ENCODE measurements at regions not wholly inside any gene's neighbourhood (a gene's known extent, or its start where the extent isn't known, plus 50 kb on each side); places are given as distances from the start of the nearest gene placed in this dataset.

DNA sequence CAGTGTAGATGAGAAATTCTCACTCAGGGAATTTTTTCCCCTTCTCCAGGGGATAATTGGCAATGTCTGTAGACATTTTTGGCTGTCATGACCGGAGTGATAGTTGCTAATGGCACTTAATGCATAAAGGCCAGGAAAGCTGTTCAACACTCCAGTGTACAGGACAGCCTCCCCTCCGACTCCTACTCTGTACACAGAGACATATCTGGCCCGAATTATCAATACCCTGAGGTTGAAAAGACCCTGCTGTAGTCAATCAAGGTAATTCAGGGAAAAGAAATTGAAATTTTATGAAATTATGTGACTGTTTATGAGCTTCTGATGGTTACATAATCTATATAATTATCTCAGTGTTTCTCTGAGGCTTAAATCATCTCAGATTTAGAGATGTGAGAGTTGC, 720.7 kb downstream of the OLFM4 start:
- no TSS peak for BruUV-seq (replicated peaks)
- H3K9me3 ChIP-seq (ENCODE audit: low read depth, low read length, poor library complexity, severe bottlenecking) = no peaks in the 10 kb centered on the region
- no peak for TF ChIP-seq EZH2 (IDR thresholded peaks at IDR 0.05; ENCODE audit: borderline replicate concordance, low read depth, low read length, poor library complexity, severe bottlenecking)
- TF ChIP-seq, protein P1, sequence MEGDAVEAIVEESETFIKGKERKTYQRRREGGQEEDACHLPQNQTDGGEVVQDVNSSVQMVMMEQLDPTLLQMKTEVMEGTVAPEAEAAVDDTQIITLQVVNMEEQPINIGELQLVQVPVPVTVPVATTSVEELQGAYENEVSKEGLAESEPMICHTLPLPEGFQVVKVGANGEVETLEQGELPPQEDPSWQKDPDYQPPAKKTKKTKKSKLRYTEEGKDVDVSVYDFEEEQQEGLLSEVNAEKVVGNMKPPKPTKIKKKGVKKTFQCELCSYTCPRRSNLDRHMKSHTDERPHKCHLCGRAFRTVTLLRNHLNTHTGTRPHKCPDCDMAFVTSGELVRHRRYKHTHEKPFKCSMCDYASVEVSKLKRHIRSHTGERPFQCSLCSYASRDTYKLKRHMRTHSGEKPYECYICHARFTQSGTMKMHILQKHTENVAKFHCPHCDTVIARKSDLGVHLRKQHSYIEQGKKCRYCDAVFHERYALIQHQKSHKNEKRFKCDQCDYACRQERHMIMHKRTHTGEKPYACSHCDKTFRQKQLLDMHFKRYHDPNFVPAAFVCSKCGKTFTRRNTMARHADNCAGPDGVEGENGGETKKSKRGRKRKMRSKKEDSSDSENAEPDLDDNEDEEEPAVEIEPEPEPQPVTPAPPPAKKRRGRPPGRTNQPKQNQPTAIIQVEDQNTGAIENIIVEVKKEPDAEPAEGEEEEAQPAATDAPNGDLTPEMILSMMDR (conservative IDR thresholded peaks at IDR 0.05; ENCODE audit: low read depth, low read length) = no peak
- H3K36me3 ChIP-seq (ENCODE audit: insufficient read depth, low read length, poor library complexity, severe bottlenecking) = no peaks in the 10 kb centered on the region
- H3K27ac ChIP-seq (ENCODE audit: low read depth, low read length, poor library complexity, severe bottlenecking) = no peak overlapping the region
- no peak overlapping the region for H3K4me3 ChIP-seq (ENCODE audit: low read depth, low read length, poor library complexity, severe bottlenecking)
- no peak for DNase-seq (ENCODE audit: low spot score)
- CTCF ChIA-PET = no interaction called here
- intact Hi-C loops (cut with micrococcal nuclease; ENCODE audit: unreplicated experiment) = no loop called here
- H3K27me3 ChIP-seq (replicated peaks; ENCODE audit: insufficient read depth, low read depth, low read length, poor library complexity) = no peaks in the 10 kb centered on the region
- POLR2A ChIA-PET (ENCODE audit: low non-redundant PET) = no interaction called here
- H3K4me1 ChIP-seq (ENCODE audit: insufficient read depth, low read length, poor library complexity, severe bottlenecking) = no peaks in the 10 kb centered on the region

DNA sequence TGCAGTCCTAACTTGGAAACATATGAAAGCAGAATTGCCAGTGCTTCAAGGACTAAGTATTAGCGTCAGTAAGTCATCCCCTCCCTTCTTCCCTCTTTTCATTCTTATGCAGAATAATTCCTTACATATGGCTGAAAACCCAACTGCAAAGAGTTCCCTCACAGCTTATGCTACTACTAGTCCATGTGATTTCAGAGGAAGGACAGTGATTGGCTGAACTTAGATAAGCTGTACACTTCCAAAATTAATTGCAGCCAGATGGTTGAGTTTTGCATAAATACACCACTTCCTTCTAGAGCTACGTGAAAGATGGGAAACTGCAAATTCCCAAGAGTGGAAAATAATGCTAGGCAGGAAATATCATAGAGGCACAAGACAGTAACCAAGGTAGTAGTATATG, 730.4 kb downstream of the OLFM4 start:
- Histone ChIP-seq H3K36me3 (ENCODE audit: insufficient read depth, low read length, poor library complexity, severe bottlenecking) (no peaks in the 10 kb centered on the region), H3K4me1 (ENCODE audit: insufficient read depth, low read length, poor library complexity, severe bottlenecking) (no peaks in the 10 kb centered on the region), H3K27me3 (replicated peaks; ENCODE audit: insufficient read depth, low read depth, low read length, poor library complexity) (no peaks in the 10 kb centered on the region), H3K4me3 (ENCODE audit: low read depth, low read length, poor library complexity, severe bottlenecking) (no peak overlapping the region), H3K9me3 (ENCODE audit: low read depth, low read length, poor library complexity, severe bottlenecking) (no peaks in the 10 kb centered on the region), H3K27ac (ENCODE audit: low read depth, low read length, poor library complexity, severe bottlenecking) (no peak overlapping the region)
- DNase-seq (ENCODE audit: low spot score) = peak; percentile 46
- no TSS peak for BruUV-seq (replicated peaks)
- ChIA-PET POLR2A (ENCODE audit: low non-redundant PET) (no interaction called here), CTCF (no interaction called here)
- TF ChIP-seq, protein P1 (conservative IDR thresholded peaks at IDR 0.05; ENCODE audit: low read depth, low read length) = no peak
- no peak for TF ChIP-seq EZH2 (IDR thresholded peaks at IDR 0.05; ENCODE audit: borderline replicate concordance, low read depth, low read length, poor library complexity, severe bottlenecking)
- intact Hi-C loops (cut with micrococcal nuclease; ENCODE audit: unreplicated experiment) = no loop called here

DNA sequence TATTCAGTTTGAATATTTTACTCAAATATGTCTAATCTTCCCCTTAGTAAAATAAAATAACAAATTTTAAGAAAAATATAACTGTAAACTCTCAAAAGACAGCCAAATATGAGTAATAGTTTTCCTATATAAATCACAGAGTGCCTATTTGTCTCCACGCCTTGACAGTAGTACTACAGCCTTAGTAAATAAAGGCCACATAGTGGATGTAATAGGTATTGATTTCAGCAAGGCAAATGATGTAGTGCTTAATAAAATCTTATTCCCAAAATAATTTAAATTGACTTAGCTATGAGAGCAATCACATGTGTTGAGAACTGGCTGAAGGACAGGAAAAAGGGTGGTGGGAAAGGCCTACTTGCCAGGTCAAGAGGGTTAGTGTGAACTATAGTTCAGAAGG, 747.2 kb downstream of the OLFM4 start:
- Histone ChIP-seq H3K36me3 (ENCODE audit: insufficient read depth, low read length, poor library complexity, severe bottlenecking) (no peaks in the 10 kb centered on the region), H3K27me3 (replicated peaks; ENCODE audit: insufficient read depth, low read depth, low read length, poor library complexity) (no peaks in the 10 kb centered on the region), H3K4me3 (ENCODE audit: low read depth, low read length, poor library complexity, severe bottlenecking) (no peak overlapping the region), H3K9me3 (ENCODE audit: low read depth, low read length, poor library complexity, severe bottlenecking) (no peaks in the 10 kb centered on the region), H3K4me1 (ENCODE audit: insufficient read depth, low read length, poor library complexity, severe bottlenecking) (no peaks in the 10 kb centered on the region), H3K27ac (ENCODE audit: low read depth, low read length, poor library complexity, severe bottlenecking) (no peak overlapping the region)
- no TSS peak for BruUV-seq (replicated peaks)
- ChIA-PET POLR2A (ENCODE audit: low non-redundant PET) (no interaction called here), CTCF (no interaction called here)
- TF ChIP-seq EZH2 (IDR thresholded peaks at IDR 0.05; ENCODE audit: borderline replicate concordance, low read depth, low read length, poor library complexity, severe bottlenecking) = no peak
- TF ChIP-seq, protein P1 (conservative IDR thresholded peaks at IDR 0.05; ENCODE audit: low read depth, low read length) = no peak; the same call in 1 of the 2 replicates
- DNase-seq (ENCODE audit: low spot score) = no peak
- intact Hi-C loops (cut with micrococcal nuclease; ENCODE audit: unreplicated experiment) = no loop called here

Data from A673 (cell line).